PC-3 (cell line): ENCODE measurements at regions not wholly inside any gene's neighbourhood (a gene's known extent, or its start where the extent isn't known, plus 50 kb on each side); places are given as distances from the start of the nearest gene placed in this dataset.

Experiments used
- ATAC-seq: fragments of 200-7000 bp; cut with Tn5 transposase; 2 replicates; pipeline ENCODE4 v1.9.1; 2020; ENCODE audit warnings: mild to moderate bottlenecking, moderate library complexity
- BruUV-seq: library from RNA; stranded (reverse); fragments of 400-500 nt; replicated peaks from 2 replicates; lab custom pipeline; 2021; lab: Mats Ljungman, UMichigan
- CTCF ChIA-PET: fragments of 300-600 bp; sonication (Branson Sonifier 250); formaldehyde crosslinking; loops from one replicate; lab custom pipeline; 2022; ENCODE audit warnings: antibody characterized with exemption; lab: Charles Lee
- POLR2A ChIA-PET: fragments of 300-600 bp; sonication (Branson Sonifier 250); formaldehyde crosslinking; loops from one replicate; lab custom pipeline; 2022; ENCODE audit warnings: antibody characterized with exemption; ENCODE audit not compliant: unreplicated experiment; lab: Charles Lee
- DNase-seq: peaks from one replicate; pipeline ENCODE4 v3.0.0-alpha.2; 2015
- H2AFZ ChIP-seq: fragments of 300-600 bp; sonication (generic); 2 replicates; pipeline ENCODE4 v1.6.0; 2016; ENCODE audit warnings: antibody characterized with exemption, low read length
- H3F3A ChIP-seq: fragments of 300-600 bp; sonication (generic); one replicate; pipeline ENCODE4 v1.6.0; 2017; ENCODE audit warnings: antibody characterized with exemption, low read length, control low read depth, mild to moderate bottlenecking; ENCODE audit not compliant: unreplicated experiment
- H3K27ac ChIP-seq: fragments of 300-600 bp; sonication (generic); 2 replicates; pipeline ENCODE4 v1.5.1; 2016; ENCODE audit warnings: mild to moderate bottlenecking, low read length
- H3K27me3 ChIP-seq: fragments of 300-600 bp; sonication (generic); 2 replicates; pipeline ENCODE4 v1.6.1; 2016; ENCODE audit warnings: low read length, mixed read lengths
- H3K36me3 ChIP-seq: fragments of 300-600 bp; sonication (generic); 2 replicates; pipeline ENCODE4 v1.6.1; 2016; ENCODE audit warnings: low read depth, mixed run types, low read length, mixed read lengths
- H3K4me1 ChIP-seq: fragments of 300-600 bp; sonication (generic); 2 replicates; pipeline ENCODE4 v1.5.1; 2016; ENCODE audit warnings: low read length; ENCODE audit not compliant: insufficient read depth
- H3K4me2 ChIP-seq: fragments of 300-600 bp; sonication (generic); 2 replicates; pipeline ENCODE4 v1.6.0; 2016; ENCODE audit warnings: low read length
- H3K4me3 ChIP-seq: fragments of 300-600 bp; sonication (generic); 2 replicates; pipeline ENCODE4 v1.5.1; 2016; ENCODE audit warnings: mild to moderate bottlenecking, low read length, mixed read lengths
- H3K79me2 ChIP-seq: fragments of 300-600 bp; sonication (generic); 2 replicates; pipeline ENCODE4 v1.6.1; 2017; ENCODE audit warnings: low read length, mixed read lengths
- H3K9ac ChIP-seq: fragments of 300-600 bp; sonication (generic); 2 replicates; pipeline ENCODE4 v1.6.0; 2016; ENCODE audit warnings: mild to moderate bottlenecking, low read length
- H3K9me2 ChIP-seq: fragments of 300-600 bp; sonication (generic); replicated peaks from 2 replicates; pipeline ENCODE4 v1.6.1; 2016; ENCODE audit warnings: mixed run types, low read length, mixed read lengths
- H3K9me3 ChIP-seq: fragments of 300-600 bp; sonication (generic); 2 replicates; pipeline ENCODE4 v1.6.1; 2016; ENCODE audit warnings: low read length, mixed read lengths
- H4K20me1 ChIP-seq: fragments of 300-600 bp; sonication (generic); 2 replicates; pipeline ENCODE4 v1.6.1; 2016; ENCODE audit warnings: low read length, mixed read lengths
- CTCF ChIP-seq: fragments of 300-600 bp; sonication (generic); conservative IDR thresholded peaks from 2 replicates; pipeline ENCODE4 v1.5.1; 2017; ENCODE audit warnings: antibody characterized with exemption, low read depth, mild to moderate bottlenecking, low read length
- EZH2 ChIP-seq: fragments of 300-600 bp; sonication (generic); IDR thresholded peaks from one replicate; pipeline ENCODE4 v1.6.1; 2017; ENCODE audit warnings: antibody characterized with exemption, mild to moderate bottlenecking, low read length; ENCODE audit not compliant: unreplicated experiment
- EZH2phosphoT487 ChIP-seq: fragments of 300-600 bp; sonication (generic); IDR thresholded peaks from 2 replicates; pipeline ENCODE4 v1.6.1; 2018; ENCODE audit warnings: mild to moderate bottlenecking, antibody characterized with exemption, low read length, borderline replicate concordance
- intact Hi-C: fragments of 100-400 bp; cut with micrococcal nuclease; formaldehyde crosslinking; loops from 2 replicates; pipeline ENCODE4 v1.9.0; 2023

GRCh38 chr3:159855599-159856346, 132.9 kb upstream of the IL12A start:
- POLR2A ChIA-PET: no interaction called here

GRCh38 chr3:159856590-159857104, 132.0 kb upstream of the IL12A start:
- no peaks in the 10 kb centered on the region for H3K27me3 ChIP-seq
- H3K4me3 ChIP-seq: no peak overlapping the region
- ATAC-seq (no peak), DNase-seq (no peak)
- H3K9ac ChIP-seq: no peak overlapping the region
- H3K4me2 ChIP-seq: no peak overlapping the region
- peaks cover 60% of the 10 kb centered on the region for H3K79me2 ChIP-seq
- no peak overlapping the region for H3K27ac ChIP-seq
- CTCF ChIA-PET: no interaction called here
- peaks cover 36% of the 10 kb centered on the region for H3K4me1 ChIP-seq
- no peaks in the 10 kb centered on the region for H3K9me2 ChIP-seq
- no peaks in the 10 kb centered on the region for H4K20me1 ChIP-seq
- intact Hi-C loops: no loop called here
- H3F3A ChIP-seq: no peaks in the 10 kb centered on the region
- H3K9me3 ChIP-seq: no peaks in the 10 kb centered on the region
- TF ChIP-seq EZH2 (no peak), EZH2phosphoT487 (no peak), CTCF (no peak)
- H3K36me3 ChIP-seq: no peaks in the 10 kb centered on the region
- POLR2A ChIA-PET: no interaction called here
- BruUV-seq: no TSS peak
- H2AFZ ChIP-seq: no peak overlapping the region

More at GRCh38 chr3:159855599-159856346, 132.9 kb upstream of the IL12A start:
- intact Hi-C loops: no loop called here
- TF ChIP-seq EZH2phosphoT487 (no peak), EZH2 (no peak), CTCF (no peak)
- peak; percentile 10 for DNase-seq
- Histone ChIP-seq H3K9me2 (no peaks in the 10 kb centered on the region), H2AFZ (no peak overlapping the region), H3K4me2 (no peak overlapping the region), H3K27ac (no peak overlapping the region), H3K9me3 (no peaks in the 10 kb centered on the region), H3K27me3 (no peaks in the 10 kb centered on the region), H4K20me1 (no peaks in the 10 kb centered on the region), H3K4me3 (no peak overlapping the region), H3K36me3 (no peaks in the 10 kb centered on the region), H3K79me2 (peaks cover 59% of the 10 kb centered on the region), H3K9ac (no peak overlapping the region), H3K4me1 (peaks cover 36% of the 10 kb centered on the region), H3F3A (no peaks in the 10 kb centered on the region)
- ATAC-seq: no peak
- no TSS peak for BruUV-seq
- CTCF ChIA-PET: no interaction called here

- Histone ChIP-seq H4K20me1 (no peaks in the 10 kb centered on the region), H3K9me2 (no peaks in the 10 kb centered on the region), H3K9ac (no peak overlapping the region), H3F3A (no peaks in the 10 kb centered on the region), H3K4me2 (no peak overlapping the region), H2AFZ (no peak overlapping the region), H3K27ac (no peak overlapping the region), H3K36me3 (no peaks in the 10 kb centered on the region), H3K4me1 (peaks cover 32% of the 10 kb centered on the region), H3K27me3 (no peaks in the 10 kb centered on the region), H3K79me2 (peaks cover 60% of the 10 kb centered on the region), H3K4me3 (no peak overlapping the region), H3K9me3 (no peaks in the 10 kb centered on the region)
- intact Hi-C loops: no loop called here
- BruUV-seq: no TSS peak
- DNase-seq: no peak
- TF ChIP-seq CTCF (no peak), EZH2phosphoT487 (no peak), EZH2 (no peak)
- ChIA-PET POLR2A (no interaction called here), CTCF (no interaction called here)
- no peak for ATAC-seq
Measured at GRCh38 chr3:159857840-159858239, 130.8 kb upstream of the IL12A start.
